HG03378 (cell line): ENCODE measurements at regions not wholly inside any gene's neighbourhood (a gene's known extent, or its start where the extent isn't known, plus 50 kb on each side); places are given as distances from the start of the nearest gene placed in this dataset.

Source experiments
- ATAC-seq: cut with Tn5 transposase; IDR thresholded peaks from one replicate; pipeline ENCODE4 v1.9.1; 2021; ENCODE audit warnings: mild to moderate bottlenecking, moderate library complexity; ENCODE audit not compliant: unreplicated experiment

DNA sequence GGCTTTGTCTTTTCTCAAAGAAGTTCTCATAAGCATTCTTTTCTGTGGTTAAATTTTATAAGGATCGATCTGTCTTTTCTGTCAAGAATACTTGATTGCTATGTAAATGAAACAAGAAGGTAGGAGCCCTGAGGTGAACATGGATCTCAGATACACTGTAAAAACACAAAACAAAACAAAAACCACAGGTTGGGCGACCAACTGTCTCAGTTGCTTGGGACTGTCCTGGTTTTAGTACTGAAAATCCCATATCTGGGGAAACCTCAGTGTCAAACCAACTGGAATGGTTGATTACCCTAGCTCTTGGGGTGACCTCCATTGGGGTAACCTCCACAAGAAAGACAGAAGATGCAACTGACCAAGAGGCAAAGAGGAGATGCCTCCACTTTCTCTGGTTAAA lies 55.8 kb upstream of the TMEM178A start:
- ATAC-seq, result no peak

DNA sequence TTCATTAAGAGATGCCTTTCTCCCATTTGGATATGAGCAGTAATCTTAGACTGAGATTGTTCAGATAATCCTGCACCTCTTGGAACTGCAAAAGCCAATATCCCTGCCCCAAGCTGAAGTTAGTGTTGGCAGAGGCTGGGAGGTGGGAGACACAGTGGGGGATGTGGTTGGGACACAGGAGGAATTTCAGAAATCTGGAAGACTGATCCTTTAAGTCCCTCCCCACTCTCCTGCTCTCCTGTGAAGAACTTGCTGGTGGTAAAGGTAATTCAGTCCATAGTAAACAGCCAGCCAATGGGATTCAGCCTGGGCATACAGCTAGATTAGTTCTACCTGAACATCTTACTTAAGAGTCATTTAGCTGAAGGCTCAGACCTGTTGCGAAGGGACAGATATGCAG lies 50.0 kb upstream of the TMEM178A start:
- ATAC-seq, result no peak
